K562 (cell line): ENCODE measurements at regions not wholly inside any gene's neighbourhood (a gene's known extent, or its start where the extent isn't known, plus 50 kb on each side); places are given as distances from the start of the nearest gene placed in this dataset.

ENCODE experiments used
- TGIF2 ChIP-seq: sonication (generic); formaldehyde crosslinking; IDR thresholded peaks from 2 replicates; pipeline ENCODE4 v1.8.1; 2022; ENCODE audit warnings: mild to moderate bottlenecking, missing genetic modification reagents, moderate library complexity
- ZNF124 ChIP-seq: sonication (generic); formaldehyde crosslinking; IDR thresholded peaks from 2 replicates; pipeline ENCODE4 v1.8.1; 2022; ENCODE audit warnings: missing genetic modification reagents
- ZNF445 ChIP-seq: fragments of 250-450 bp; sonication (Bioruptor Pico); IDR thresholded peaks from 2 replicates; pipeline ENCODE4 v1.4.0; 2020; ENCODE audit warnings: low read depth, mild to moderate bottlenecking, moderate library complexity
- TF ChIP-seq, protein P1 (sequence below), 2 experiments: fragments of 450-650 bp; IDR thresholded peaks; 2 replicates each; pipeline ENCODE4 v1.6.1; 2016; ENCODE audit warnings: mild to moderate bottlenecking in 2 of 2, borderline replicate concordance in 1 of 2, low read depth in 1 of 2, moderate library complexity in 1 of 2
- TF ChIP-seq, protein P2 (sequence below), 3 experiments: IDR thresholded peaks in 2 of 3; conservative IDR thresholded peaks in 1 of 3; 2 replicates each; pipeline ENCODE4 v1.5.1; 2011 to 2012; ENCODE audit warnings: low read length in 3 of 3, mild to moderate bottlenecking in 3 of 3, control low read depth in 2 of 3, improper control_type of control experiment in 1 of 3, inconsistent platforms in 1 of 3, low read depth in 1 of 3, mixed read lengths in 1 of 3, moderate library complexity in 1 of 3; ENCODE audit not compliant: insufficient read depth in 2 of 3

DNA sequence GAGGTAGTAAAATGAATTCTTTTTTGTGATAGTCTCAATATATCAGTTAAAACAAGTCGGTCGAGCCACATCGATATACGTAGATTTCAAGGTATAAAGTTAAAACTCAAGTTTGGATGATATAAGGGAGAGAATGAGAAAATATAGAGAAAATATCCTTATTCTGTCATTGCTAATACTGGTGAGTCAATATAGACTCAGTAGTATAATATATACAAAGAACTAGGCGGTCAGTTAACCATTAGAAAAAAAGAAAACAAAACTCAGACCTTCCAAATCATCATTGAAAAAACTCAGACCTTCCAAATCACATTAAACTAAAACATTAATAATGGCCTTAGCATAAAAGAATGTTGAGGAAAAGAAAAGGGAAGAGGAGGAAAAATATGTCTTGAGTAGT is 817.1 kb upstream of the IGFBP3 start (continued):
- TF ChIP-seq, protein P1, sequence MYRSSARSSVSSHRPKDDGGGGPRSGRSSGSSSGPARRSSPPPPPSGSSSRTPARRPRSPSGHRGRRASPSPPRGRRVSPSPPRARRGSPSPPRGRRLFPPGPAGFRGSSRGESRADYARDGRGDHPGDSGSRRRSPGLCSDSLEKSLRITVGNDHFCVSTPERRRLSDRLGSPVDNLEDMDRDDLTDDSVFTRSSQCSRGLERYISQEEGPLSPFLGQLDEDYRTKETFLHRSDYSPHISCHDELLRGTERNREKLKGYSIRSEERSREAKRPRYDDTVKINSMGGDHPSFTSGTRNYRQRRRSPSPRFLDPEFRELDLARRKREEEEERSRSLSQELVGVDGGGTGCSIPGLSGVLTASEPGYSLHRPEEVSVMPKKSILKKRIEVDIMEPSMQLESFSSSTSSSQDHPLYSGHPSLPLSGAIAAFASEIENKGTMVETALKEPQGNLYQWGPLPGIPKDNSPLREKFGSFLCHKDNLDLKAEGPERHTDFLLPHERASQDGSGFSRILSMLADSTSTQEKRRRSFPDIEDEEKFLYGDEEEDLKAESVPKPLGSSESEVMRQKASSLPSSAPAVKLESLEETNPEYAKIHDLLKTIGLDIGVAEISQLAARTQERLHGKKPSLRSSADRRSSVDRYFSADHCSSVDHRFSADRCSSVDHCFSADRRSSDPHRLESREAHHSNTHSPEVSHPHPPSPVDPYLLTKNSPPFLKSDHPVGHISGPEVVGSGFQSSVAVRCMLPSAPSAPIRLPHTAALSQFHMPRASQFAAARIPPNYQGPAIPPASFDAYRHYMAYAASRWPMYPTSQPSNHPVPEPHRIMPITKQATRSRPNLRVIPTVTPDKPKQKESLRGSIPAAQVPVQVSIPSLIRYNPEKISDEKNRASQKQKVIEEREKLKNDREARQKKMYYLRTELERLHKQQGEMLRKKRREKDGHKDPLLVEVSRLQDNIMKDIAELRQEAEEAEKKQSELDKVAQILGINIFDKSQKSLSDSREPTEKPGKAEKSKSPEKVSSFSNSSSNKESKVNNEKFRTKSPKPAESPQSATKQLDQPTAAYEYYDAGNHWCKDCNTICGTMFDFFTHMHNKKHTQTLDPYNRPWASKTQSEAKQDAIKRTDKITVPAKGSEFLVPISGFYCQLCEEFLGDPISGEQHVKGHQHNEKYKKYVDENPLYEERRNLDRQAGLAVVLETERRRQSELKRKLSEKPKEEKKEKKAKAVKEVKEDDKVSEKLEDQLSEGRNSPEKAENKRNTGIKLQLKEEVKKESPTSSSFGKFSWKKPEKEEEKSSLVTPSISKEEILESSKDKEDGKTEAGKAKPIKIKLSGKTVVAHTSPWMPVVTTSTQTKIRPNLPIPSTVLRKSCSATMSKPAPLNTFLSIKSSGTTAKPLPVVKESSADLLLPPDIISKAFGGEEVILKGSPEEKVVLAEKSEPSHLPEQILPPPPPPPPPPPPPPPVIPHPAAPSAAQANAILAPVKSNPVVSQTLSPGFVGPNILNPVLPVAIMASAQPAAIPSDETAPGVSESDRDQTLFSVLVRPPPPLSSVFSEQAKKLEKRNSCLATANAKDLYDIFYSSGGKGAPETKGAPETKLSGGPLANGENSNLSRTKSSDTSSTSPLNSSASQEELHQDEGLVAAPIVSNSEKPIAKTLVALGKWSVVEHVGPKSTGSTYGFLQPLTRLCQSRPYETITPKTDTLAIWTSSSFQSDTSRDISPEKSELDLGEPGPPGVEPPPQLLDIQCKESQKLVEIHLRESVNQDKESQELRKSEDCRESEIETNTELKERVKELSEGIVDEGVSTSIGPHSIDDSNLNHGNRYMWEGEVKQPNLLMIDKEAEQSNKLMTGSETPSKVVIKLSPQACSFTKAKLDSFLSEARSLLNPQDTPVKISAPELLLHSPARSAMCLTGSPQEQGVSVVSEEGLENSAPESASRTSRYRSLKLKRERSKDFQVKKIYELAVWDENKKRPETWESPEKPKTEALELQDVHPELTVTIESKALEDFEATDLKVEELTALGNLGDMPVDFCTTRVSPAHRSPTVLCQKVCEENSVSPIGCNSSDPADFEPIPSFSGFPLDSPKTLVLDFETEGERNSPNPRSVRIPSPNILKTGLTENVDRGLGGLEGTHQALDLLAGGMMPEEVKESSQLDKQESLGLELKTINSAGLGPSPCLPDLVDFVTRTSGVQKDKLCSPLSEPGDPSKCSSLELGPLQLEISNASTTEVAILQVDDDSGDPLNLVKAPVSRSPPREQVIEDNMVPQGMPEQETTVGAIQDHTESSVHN (IDR thresholded peaks at IDR 0.05; ENCODE audit: borderline replicate concordance in 1 of 2, low read depth in 1 of 2) = no peak
- TF ChIP-seq, protein P2, sequence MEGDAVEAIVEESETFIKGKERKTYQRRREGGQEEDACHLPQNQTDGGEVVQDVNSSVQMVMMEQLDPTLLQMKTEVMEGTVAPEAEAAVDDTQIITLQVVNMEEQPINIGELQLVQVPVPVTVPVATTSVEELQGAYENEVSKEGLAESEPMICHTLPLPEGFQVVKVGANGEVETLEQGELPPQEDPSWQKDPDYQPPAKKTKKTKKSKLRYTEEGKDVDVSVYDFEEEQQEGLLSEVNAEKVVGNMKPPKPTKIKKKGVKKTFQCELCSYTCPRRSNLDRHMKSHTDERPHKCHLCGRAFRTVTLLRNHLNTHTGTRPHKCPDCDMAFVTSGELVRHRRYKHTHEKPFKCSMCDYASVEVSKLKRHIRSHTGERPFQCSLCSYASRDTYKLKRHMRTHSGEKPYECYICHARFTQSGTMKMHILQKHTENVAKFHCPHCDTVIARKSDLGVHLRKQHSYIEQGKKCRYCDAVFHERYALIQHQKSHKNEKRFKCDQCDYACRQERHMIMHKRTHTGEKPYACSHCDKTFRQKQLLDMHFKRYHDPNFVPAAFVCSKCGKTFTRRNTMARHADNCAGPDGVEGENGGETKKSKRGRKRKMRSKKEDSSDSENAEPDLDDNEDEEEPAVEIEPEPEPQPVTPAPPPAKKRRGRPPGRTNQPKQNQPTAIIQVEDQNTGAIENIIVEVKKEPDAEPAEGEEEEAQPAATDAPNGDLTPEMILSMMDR (IDR thresholded peaks at IDR 0.05 in 2 of 3, conservative IDR thresholded peaks at IDR 0.05 in 1 of 3; ENCODE audit: insufficient read depth in 2 of 3, low read depth in 1 of 3, low read length in 3 of 3) = no peak
- TF ChIP-seq ZNF124 (CRISPR knock-in tag) (no peak), ZNF445 (no peak), TGIF2 (CRISPR knock-in tag) (no peak)
